KBM-7 (cell line): ENCODE measurements at regions not wholly inside any gene's neighbourhood (a gene's known extent, or its start where the extent isn't known, plus 50 kb on each side); places are given as distances from the start of the nearest gene placed in this dataset.
A peak's percentile ranks its signal among the peaks of the same experiment; 100 is the strongest.
"Not testable (repeated sequence)": the region's sequence is repeated elsewhere in the genome, so short reads cannot be mapped to it uniquely, and the experiment has no call there.

Experiments
- DNase-seq: peaks from one replicate; pipeline ENCODE4 v3.0.0-alpha.2; 2015
- in situ Hi-C: fragments of 300-500 bp; cut with MboI; formaldehyde crosslinking; loops from 2 replicates; pipeline ENCODE4 v1.14.3; 2020; ENCODE audit warnings: low sequenced_read_pairs, low pct_unique_long_range_greater_than_20kb, mixed read lengths

DNA sequence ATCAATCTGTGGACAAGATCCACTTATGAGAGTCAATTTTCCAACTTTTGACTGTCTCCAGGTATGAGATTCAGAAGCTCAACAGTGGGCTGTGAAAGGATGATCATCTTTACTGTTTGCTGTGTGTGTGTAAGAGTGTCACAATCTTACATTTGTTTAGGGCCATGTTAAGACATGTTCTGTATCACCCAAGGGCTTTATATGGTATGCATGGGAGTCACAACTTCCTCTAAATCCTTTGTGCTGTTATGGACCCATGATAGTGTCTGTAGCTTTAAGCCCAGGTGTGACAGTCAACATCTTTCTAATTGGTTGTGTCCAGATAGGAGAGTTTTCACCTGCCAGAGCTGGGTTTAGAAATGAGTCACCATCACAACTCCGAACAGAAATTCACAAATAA is 70.2 kb downstream of the ZNF726 start:
- in situ Hi-C loops, DNase-seq: not testable (repeated sequence)

DNA sequence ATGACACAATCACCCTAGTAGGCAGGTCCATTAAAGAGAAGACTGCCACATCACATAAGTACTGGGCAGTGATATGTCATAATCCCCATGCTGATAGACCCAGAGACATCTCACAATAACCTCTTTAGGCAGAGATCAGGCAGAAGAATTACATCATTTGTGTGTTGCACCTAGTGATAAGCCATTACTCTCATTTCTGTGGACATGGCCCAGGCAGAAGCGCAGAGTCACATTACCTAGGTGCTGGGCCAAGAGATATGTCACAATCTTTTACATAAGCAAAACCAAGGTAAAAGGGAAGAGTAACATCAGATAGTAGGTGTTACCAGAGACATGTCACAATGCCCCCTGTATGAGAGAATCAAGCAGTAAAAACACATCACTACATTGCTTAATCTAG is 71.9 kb downstream of the ZNF726 start:
- in situ Hi-C loops: no loop called here
- DNase-seq: no peak

DNA sequence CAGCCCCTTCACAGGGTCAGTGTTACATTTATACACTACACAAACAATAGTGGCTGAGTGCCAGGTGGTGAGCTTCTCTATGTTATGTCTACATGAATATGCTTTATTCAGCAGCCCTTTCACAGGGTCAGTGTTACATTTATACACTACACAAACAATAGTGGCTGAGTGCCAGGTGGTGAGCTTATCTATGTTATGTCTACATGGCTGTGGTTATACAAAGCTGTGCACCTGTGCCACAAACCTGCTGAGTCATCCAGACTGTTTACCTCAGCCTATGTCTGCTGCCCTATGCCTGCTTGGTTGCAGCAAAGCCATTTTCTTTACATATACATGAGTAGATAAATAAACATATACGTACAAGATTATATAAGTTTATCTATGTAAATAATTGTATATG is 76.5 kb downstream of the ZNF726 start:
- in situ Hi-C loops: no loop called here
- no peak for DNase-seq

DNA sequence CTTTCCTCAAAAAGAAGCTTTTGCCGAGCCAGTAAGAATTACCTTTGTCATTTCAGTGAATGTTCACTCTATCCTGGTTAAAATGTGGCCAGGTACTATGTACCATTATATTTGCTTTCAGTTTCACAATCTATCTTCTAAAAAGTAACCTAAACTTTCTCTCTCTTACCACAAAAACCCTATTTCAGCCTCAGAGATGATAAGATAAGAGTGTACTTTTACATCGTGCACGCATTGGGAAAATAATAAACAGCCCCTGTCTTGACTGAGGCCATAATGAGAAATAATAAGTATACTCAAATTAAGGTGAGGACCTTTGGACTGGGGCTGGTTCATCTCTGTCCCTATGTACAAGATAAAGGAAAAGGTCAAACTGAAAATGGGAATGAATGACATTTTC is 77.7 kb downstream of the ZNF726 start:
- in situ Hi-C loops: no loop called here
- DNase-seq: no peak

DNA sequence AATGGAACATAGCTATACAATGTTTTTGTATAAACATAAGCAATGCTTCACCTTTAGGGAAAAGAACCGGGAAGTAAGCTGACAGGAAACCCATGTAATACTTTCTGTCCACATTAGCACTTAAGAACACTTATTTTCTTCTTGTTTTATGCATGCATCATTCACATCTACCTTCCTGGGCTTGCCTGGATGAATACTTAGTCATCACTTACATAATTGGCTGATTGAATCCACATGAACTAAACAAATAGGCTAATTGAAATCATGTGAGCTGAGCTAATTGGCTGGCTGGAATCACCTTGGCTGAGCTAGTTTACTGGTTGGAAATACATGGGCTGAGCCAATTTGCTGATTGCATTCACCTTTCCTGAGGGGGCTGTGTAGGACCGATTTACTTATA is 78.8 kb downstream of the ZNF726 start:
- in situ Hi-C loops: no loop called here
- DNase-seq: no peak

DNA sequence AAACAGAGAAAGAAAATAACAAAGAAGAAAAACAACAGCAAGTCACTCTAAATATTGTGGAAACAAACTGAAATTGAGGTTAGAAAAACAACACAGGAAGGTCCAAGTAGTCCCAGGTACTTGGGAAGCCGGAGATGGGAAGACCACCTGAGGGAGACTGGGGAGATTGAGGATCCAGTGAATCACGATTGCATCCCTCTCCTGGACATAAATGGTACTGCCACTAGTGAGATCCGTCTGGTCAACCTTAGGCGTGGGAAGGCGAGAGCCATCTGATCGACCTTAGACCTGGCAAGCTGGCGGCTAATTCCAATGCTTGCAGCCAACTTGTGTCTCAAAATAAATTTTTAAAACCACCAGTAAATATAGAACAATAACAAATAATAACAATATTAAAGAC is 81.9 kb downstream of the ZNF726 start:
- DNase-seq: peak; percentile 16
- in situ Hi-C loops: no loop called here

DNA sequence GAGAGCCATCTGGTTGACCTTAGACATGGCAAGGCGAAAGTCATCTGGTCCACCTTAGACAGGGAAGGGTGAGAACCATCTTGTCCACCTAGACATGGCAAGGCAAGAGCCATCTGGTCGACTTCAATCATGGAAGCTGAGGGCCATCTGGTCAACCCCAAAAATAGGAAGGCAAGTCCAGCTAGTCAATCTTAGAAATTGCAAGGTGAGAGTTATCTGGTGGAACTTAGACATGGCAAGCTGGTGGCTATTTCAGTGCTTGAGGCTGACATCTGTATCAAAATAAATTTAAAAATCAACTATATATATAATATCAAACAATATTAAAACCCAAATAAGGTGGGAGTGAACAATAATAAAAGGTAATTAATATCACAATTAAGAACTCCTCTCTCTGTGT is 83.9 kb downstream of the ZNF726 start:
- in situ Hi-C loops: no loop called here

DNA sequence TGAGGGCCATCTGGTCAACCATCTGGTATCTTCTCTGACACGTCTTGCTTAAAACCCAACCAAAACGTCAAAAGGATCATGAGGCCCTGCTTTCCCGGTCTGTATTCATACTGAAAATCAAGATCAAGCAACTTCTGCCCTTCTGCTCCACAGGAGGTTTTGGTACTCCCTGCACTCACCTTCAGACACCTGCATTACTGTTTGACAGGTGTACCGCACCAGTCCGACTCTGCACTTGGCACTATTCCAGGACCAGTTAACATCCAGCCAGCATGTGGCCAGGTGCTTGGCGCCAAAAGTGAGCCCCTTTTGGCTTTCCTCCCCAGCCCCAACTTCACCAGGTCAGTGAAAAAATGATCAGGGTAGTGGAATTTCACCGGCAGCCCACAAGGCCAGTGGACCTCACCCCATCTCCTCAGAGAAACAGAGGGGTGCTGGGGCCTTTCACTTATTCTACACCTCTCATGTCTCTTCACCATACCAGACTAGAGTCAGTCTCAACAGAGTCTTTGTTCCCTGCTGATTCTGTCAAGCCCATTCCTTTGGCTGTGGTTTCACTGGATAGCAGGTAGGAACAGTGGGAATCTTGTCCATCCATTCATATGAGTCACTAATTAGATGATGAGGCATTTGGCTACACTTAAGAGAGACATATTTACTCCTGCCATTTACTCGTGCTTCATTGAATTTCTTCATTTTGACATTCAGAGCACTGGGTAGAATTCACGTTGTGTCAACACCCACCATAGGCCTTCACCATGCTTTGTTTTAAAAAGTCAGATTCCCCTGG is 85.3 kb downstream of the ZNF726 start:
- in situ Hi-C loops: no loop called here
- no peak for DNase-seq

More for the DNA sequence above, 83.9 kb downstream of the ZNF726 start:
- no peak for DNase-seq

DNA sequence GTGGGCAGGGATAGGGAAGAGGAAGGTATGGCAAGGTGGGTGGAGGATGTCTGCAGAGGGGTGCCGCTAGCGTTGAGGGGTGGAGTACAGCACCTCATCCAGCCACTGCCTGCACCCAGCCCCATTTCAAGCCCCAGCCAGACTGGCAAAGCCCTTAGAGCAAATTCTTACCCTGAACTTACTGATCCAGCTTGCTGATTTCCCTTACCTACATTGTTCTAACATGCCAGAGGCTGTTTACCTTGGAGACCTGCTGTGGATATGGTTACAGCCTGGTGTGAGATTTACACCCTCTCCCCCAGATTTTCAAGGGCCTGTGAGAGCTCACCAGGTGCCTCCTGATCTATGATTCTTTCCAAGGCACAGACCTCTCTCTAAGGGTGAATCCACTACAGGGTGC is 86.0 kb downstream of the ZNF726 start:
- in situ Hi-C loops: no loop called here
- DNase-seq: no peak

DNA sequence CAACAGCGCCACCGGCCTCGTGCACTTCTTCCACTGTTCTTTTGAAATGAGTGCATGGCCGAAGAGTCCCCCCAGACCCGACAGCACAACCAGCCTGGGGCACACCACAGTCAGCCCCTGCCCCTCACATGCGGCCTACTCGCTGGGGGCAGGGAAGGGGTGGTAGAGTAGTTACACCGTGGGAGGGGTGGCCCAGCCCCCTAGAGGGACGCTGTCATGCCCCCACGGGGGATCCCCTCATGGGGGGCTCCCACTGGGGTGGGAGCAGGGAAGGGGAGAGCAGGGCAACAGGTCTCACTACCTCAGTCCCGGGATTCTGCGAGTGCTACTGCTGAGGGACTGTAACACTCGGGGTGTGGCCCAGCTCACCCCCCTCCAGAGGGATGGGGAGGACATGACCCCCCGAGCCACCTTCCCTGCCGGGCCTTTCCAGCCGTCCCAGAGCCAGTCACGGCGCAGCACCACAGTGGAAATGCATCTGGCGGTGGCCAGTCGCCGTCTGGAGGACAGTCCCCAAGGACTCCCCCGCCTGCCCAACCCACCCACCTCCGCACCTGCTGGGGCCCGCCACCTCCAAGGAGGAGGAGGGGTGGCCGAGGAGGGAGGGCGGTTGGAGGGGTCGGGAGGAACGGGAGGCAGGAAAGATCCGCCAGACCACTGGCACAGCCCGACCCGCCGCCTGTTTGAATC is 84.6 kb upstream of the ZNF254 start:
- in situ Hi-C loops: no loop called here
- DNase-seq: no peak

DNA sequence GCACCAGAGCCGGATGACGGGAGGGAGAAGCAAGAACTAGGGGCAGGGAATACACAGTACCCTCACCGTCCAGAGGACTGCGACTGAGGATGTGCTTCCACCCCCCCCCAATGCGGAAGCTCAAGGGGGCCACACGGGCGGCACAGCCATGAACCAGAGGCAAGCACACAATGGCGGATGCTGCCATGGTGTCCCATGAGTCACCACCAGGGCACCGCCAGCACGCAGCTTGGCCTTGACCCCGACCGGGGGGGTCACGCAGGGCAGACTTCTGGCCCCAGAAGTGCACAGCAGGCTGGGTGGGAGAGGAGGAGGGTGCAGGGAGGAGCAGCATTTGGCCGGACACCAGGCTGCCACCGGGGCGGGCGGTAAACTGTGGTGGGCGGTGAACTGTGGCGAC is 83.5 kb upstream of the ZNF254 start:
- no peak for DNase-seq
- in situ Hi-C loops: no loop called here

DNA sequence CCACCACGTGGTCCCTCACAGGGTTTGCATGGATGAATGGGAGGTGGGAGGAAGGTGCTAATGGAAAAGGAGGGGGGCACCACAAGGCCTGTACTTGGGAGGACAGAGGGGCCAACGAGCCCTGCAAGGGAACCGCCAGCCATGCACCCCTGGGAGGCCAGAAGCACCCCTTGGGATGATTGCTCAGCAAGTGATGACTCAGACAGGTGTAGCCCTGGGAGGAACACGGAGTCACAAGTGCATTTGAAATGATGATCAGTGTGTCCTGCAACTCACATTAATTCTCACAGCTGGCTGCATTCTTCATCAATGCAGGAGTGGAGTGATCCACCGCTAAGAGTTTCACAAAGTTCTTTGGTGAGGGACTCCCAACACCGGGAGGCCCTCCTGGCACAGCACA is 82.8 kb upstream of the ZNF254 start:
- no peak for DNase-seq
- in situ Hi-C loops: no loop called here

DNA sequence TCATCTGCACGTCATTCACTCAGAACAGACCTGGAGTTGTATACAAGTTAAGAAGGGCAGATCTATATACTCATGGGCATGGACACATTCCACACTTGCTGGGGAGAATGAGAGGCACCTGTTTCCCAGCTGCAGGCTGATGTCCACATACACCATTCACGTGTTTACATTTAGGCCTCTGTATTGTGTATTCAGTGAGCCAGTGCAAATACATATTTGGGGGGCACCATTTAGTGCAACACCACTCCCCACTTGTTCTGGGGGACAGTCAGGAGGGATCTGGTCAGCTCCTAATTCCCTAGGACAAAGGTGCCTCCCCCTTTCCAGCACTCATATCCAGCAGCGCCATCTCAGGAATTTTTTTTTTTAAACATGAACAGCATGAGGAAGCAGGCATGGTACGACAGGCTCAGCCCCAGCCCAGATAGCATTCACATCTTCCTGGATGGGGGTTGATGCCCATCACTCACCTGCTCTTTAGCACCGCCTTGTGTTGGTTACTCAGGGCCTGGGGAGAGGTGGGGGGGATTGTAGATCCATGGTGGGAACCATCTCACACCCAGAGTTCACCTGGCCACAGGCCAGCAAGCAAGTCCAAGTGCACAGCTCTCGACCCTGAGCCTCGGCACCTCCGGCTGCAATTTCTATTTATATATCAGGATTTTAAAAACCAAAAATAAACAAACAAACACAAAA is 56.9 kb upstream of the ZNF254 start:
- DNase-seq: no peak
- in situ Hi-C loops: no loop called here

DNA sequence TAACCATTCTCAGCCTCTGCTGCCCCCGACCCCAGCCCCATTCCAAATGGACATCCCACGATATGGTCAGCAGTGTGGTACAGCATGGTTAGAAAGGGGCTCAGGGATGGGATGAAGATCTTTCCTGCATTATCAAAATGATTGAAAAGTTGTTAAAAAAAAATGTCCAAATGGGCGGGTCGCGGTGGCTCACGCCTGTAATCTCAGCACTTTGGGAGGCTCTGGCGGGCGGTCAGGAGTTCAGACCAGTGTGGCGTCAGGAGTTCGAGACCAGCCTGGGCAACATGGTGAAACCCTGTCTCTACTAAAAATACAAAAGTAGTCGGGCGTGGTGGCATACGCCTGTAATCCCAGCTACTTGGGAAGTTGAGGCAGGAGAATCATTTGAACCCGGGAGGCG is 54.3 kb upstream of the ZNF254 start:
- in situ Hi-C loops: no loop called here
- no peak for DNase-seq

DNA sequence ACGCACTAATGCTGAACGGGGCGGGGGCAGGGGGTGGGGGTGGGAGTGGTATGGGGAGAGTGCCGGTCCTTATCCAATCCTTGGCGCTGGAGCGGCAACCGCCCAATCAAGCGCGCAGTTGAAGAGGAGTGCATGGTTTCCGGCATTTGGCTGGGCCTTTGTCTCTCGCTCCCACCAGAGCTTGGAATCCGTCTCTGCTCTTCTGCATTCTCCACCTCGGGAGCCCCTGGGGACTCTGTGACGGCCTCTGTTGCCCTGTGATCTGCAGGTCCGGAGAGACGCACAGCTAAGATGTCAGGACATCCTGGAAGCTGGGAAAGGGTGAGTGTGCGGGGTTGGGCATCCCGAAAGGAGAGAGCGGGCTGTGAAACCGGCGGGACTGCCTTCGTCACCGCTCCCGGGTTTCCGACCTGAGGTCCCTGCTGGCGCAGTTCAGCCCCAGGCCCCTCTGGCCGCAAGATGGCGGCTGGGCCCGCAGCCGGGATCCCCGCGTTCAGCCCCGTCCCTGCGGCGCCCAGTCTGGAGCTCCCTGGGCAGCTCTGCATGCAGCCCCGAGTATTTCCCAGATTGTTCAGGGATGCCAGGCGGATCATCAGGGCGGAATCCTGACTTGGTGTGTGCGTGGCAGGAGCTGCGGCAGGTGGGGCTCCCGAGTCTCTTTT is 53.6 kb upstream of the ZNF254 start:
- in situ Hi-C loops: no loop called here
- DNase-seq: peak; percentile 92

DNA sequence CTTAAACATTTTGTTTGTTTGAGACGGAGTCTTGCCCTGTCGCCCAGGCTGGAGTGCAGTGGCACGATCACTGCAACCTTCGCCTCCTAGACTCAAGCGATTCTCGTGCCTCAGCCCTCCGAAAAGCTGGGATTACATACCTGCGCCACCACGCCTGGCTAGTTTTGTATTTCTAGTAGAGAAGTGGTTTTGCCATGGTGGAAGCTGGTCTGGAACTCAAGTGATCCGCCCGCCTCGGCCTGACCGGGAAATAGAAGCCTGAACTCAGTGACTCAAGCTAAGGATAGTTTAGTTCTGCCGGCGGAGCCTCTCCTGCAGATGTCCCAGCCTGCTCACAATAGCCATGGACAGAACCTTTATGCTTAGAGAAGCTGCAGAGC is 53.0 kb upstream of the ZNF254 start:
- DNase-seq: peak; percentile 67
- in situ Hi-C loops: no loop called here

DNA sequence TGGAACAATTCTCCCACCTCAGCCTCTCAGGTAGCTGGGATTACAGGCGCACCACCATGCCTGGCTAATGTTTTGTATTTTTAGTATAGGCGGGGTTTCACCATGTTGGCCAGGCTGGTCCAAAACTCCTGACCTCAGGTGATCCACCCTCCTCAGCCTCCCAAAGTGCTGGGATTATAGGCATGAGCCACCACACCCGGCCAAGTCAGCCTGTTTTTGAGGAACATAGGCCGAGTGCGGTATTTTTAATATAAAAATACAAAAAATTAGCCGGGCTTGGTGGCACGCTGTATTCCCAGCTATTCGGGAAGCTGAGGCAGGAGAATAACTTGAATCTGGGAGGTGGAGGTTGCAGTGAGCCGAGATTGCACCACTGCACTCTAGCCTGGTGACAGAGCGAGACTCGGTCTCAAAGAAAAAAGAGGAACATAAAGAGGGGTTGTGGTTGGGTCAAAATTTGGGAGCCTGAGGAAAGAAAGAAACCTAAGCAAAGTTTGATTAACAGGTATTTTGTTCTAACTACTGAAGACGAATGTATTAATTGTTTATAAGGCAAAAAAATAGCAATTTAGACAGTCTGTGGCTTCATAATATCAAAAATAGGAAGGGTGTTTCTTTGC is 51.6 kb upstream of the ZNF254 start:
- in situ Hi-C loops: not testable (repeated sequence)
- peak; percentile 69 for DNase-seq
